Keratinocyte (primary cell): ENCODE measurements at regions not wholly inside any gene's neighbourhood (a gene's known extent, or its start where the extent isn't known, plus 50 kb on each side); places are given as distances from the start of the nearest gene placed in this dataset.

ENCODE experiments used
- DNase-seq: peaks from one replicate; pipeline ENCODE4 v3.0.0-alpha.2; 2011; ENCODE audit warnings: low read depth, missing footprints, low spot score
- FAIRE-seq: peaks from 2 replicates; lab custom pipeline; 2011; peaks lifted over from hg19 to GRCh38; lab: Jason Lieb, UNC
- H2AFZ ChIP-seq: 2 replicates; pipeline ENCODE4 v1.6.0; 2012; ENCODE audit warnings: low read length, control low read depth, inconsistent platforms; ENCODE audit not compliant: control insufficient read depth
- H3K27ac ChIP-seq: 2 replicates; pipeline ENCODE4 v1.5.1; 2011; ENCODE audit warnings: low read length; ENCODE audit not compliant: control insufficient read depth, insufficient read depth
- H3K27me3 ChIP-seq: 3 replicates; pipeline ENCODE4 v1.6.0; 2011; ENCODE audit warnings: low read length; ENCODE audit not compliant: control insufficient read depth, insufficient read depth; ENCODE audit errors: extremely low read depth
- H3K36me3 ChIP-seq, 2 experiments: 2 replicates in 1 of 2; 3 replicates in 1 of 2; pipeline ENCODE4 v1.5.1; 2011; ENCODE audit warnings: low read length in 2 of 2, mild to moderate bottlenecking in 1 of 2; ENCODE audit not compliant: control insufficient read depth in 2 of 2, insufficient read depth in 2 of 2; ENCODE audit errors: extremely low read depth in 1 of 2
- H3K4me1 ChIP-seq: 3 replicates; pipeline ENCODE4 v1.5.1; 2011; ENCODE audit warnings: low read length; ENCODE audit not compliant: control insufficient read depth, insufficient read depth; ENCODE audit errors: extremely low read depth
- H3K4me2 ChIP-seq: 3 replicates; pipeline ENCODE4 v1.6.0; 2011; ENCODE audit warnings: low read depth, low read length; ENCODE audit not compliant: control insufficient read depth, insufficient read depth; ENCODE audit errors: extremely low read depth
- H3K4me3 ChIP-seq, 3 experiments: fragments of 200-600 bp in 1 of 3; sonication (generic) in 1 of 3; 2 replicates in 2 of 3; 3 replicates in 1 of 3; pipeline ENCODE4 v1.5.1; 2011 to 2016; ENCODE audit warnings: low read length in 3 of 3, mild to moderate bottlenecking in 3 of 3, control low read depth in 2 of 3, inconsistent platforms in 1 of 3, low read depth in 1 of 3, mixed read lengths in 1 of 3, mixed run types in 1 of 3, moderate library complexity in 1 of 3; ENCODE audit not compliant: control insufficient read depth in 2 of 3, insufficient read depth in 2 of 3; ENCODE audit errors: extremely low read depth in 1 of 3
- H3K79me2 ChIP-seq: 2 replicates; pipeline ENCODE4 v1.6.0; 2012; ENCODE audit warnings: low read length; ENCODE audit not compliant: control insufficient read depth, insufficient read depth
- H3K9ac ChIP-seq: 3 replicates; pipeline ENCODE4 v1.6.0; 2011; ENCODE audit warnings: low read length; ENCODE audit not compliant: control insufficient read depth, insufficient read depth; ENCODE audit errors: extremely low read depth
- H3K9me1 ChIP-seq: 3 replicates; pipeline ENCODE4 v1.6.0; 2011; ENCODE audit warnings: low read length; ENCODE audit not compliant: control insufficient read depth, insufficient read depth; ENCODE audit errors: extremely low read depth
- H3K9me3 ChIP-seq: 2 replicates; pipeline ENCODE4 v1.5.1; 2012; ENCODE audit warnings: low read depth, low read length; ENCODE audit not compliant: control insufficient read depth
- H4K20me1 ChIP-seq: 3 replicates; pipeline ENCODE4 v1.6.0; 2011; ENCODE audit warnings: low read length; ENCODE audit not compliant: control insufficient read depth, insufficient read depth; ENCODE audit errors: extremely low read depth
- EZH2 ChIP-seq: IDR thresholded peaks from one replicate; pipeline ENCODE4 v1.6.1; 2012; ENCODE audit warnings: inconsistent platforms, mild to moderate bottlenecking, low read length, moderate library complexity
- dilution Hi-C: fragments of 300-500 bp; cut with MboI; formaldehyde crosslinking; loops from one replicate; pipeline ENCODE4 v1.7.0; 2020; ENCODE audit warnings: low sequenced_read_pairs; ENCODE audit not compliant: extremely low pct_ligation_motif_present
- TF ChIP-seq, protein P1 (sequence below), 3 experiments: IDR thresholded peaks in 1 of 3; conservative IDR thresholded peaks in 1 of 3; optimal IDR thresholded peaks in 1 of 3; 2 replicates in 2 of 3; 3 replicates in 1 of 3; pipeline versions ENCODE3 to v1.5.1; 2011; ENCODE audit warnings: low read length in 3 of 3, mild to moderate bottlenecking in 3 of 3, moderate library complexity in 2 of 3, control low read depth in 1 of 3, inconsistent platforms in 1 of 3; ENCODE audit not compliant: insufficient read depth in 2 of 3; ENCODE audit errors: extremely low read depth in 1 of 3

DNA sequence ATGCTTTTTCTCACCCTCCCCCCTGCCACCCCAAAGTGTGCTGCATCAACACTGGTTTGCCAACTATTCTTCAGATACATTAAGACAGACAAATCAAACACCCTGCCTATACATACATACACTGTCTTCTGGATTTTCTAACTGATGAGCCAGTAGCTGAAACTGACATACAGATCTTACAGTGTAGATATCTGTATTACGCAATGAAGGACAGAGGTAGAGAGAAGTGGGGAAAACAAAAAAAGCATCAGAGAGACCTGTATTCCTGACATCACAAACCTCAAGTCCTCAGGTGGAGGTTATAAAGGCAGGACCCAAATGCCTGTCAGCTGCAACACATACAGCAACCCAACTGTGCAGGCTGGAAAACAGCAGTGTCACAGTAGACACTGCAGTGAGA lies 535.4 kb downstream of the HACE1 start:
- TF ChIP-seq, protein P1, sequence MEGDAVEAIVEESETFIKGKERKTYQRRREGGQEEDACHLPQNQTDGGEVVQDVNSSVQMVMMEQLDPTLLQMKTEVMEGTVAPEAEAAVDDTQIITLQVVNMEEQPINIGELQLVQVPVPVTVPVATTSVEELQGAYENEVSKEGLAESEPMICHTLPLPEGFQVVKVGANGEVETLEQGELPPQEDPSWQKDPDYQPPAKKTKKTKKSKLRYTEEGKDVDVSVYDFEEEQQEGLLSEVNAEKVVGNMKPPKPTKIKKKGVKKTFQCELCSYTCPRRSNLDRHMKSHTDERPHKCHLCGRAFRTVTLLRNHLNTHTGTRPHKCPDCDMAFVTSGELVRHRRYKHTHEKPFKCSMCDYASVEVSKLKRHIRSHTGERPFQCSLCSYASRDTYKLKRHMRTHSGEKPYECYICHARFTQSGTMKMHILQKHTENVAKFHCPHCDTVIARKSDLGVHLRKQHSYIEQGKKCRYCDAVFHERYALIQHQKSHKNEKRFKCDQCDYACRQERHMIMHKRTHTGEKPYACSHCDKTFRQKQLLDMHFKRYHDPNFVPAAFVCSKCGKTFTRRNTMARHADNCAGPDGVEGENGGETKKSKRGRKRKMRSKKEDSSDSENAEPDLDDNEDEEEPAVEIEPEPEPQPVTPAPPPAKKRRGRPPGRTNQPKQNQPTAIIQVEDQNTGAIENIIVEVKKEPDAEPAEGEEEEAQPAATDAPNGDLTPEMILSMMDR (optimal IDR thresholded peaks at IDR 0.05 in 1 of 3, IDR thresholded peaks at IDR 0.05 in 1 of 3, conservative IDR thresholded peaks at IDR 0.05 in 1 of 3; ENCODE audit: extremely low read depth in 1 of 3, insufficient read depth in 2 of 3, low read length in 3 of 3): no peak
- TF ChIP-seq EZH2: no peak
- Histone ChIP-seq H3K4me1 (no peaks in the 10 kb centered on the region), H3K36me3 (no peaks in the 10 kb centered on the region), H2AFZ (no peak overlapping the region), H3K79me2 (no peaks in the 10 kb centered on the region), H3K27ac (no peak overlapping the region), H3K9ac (no peak overlapping the region), H3K4me2 (no peak overlapping the region), H3K27me3 (no peaks in the 10 kb centered on the region), H4K20me1 (no peaks in the 10 kb centered on the region), H3K9me3 (no peaks in the 10 kb centered on the region), H3K4me3 (no peak overlapping the region), H3K9me1 (no peaks in the 10 kb centered on the region)
- no peak for DNase-seq
- no peak for FAIRE-seq
- dilution Hi-C loops: no loop called here

DNA sequence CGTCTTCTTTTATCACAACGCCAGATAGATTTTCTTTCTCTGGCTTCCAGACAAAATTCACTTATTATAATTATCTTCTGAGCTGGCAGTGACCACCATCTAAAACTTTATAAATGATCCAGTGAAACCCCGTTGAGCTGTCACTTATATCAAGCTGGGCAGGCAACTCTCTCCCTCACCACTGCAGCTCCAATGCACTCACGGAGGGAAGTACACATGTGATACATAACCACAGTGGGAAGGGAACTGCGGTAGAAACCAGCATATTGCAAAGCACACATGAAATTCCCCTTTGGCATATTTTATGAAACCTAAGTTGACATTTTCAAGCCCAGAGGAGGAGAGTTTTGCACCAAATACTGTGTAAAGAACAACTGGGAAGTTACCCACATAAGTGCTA lies 536.9 kb downstream of the HACE1 start:
- no peaks in the 10 kb centered on the region for H3K36me3 ChIP-seq
- no peak overlapping the region for H3K4me2 ChIP-seq
- no peak overlapping the region for H3K27ac ChIP-seq
- no peaks in the 10 kb centered on the region for H3K4me1 ChIP-seq
- no peak for FAIRE-seq
- dilution Hi-C loops: no loop called here
- H3K27me3 ChIP-seq: no peaks in the 10 kb centered on the region
- no peaks in the 10 kb centered on the region for H4K20me1 ChIP-seq
- no peaks in the 10 kb centered on the region for H3K79me2 ChIP-seq
- H2AFZ ChIP-seq: no peak overlapping the region
- H3K9me3 ChIP-seq: no peaks in the 10 kb centered on the region
- TF ChIP-seq, protein P1 (optimal IDR thresholded peaks at IDR 0.05 in 1 of 3, IDR thresholded peaks at IDR 0.05 in 1 of 3, conservative IDR thresholded peaks at IDR 0.05 in 1 of 3; ENCODE audit: extremely low read depth in 1 of 3, insufficient read depth in 2 of 3, low read length in 3 of 3): no peak
- no peak for TF ChIP-seq EZH2
- H3K9ac ChIP-seq: no peak overlapping the region
- H3K9me1 ChIP-seq: no peaks in the 10 kb centered on the region
- DNase-seq: no peak
- H3K4me3 ChIP-seq: no peak overlapping the region
